ENCODE measurements at regions not wholly inside any gene's neighbourhood (a gene's known extent, or its start where the extent isn't known, plus 50 kb on each side); places are given as distances from the start of the nearest gene placed in this dataset.
A peak's percentile ranks its signal among the peaks of the same experiment; 100 is the strongest.

DNA sequence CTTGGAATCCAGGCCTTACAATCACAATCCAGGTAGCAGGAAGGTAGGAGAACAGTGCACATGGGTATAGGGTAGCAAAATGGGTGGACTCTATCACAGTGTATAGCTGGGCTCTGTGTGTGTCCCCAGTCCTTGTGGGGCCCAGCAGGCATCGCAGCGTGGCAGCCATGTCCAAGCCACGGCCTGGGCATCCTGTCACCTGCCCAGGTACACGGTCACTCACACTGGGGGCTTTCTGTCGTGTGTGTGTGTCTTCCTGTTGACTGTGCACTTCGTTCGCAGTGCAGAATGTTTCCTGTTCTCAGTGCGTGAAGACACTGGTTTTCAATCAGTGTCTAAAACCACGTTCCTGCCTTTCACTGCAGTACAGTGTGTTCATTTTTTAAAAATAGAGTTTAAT, 523.2 kb upstream of the JARID2 start:
- TF ChIP-seq, protein P1, sequence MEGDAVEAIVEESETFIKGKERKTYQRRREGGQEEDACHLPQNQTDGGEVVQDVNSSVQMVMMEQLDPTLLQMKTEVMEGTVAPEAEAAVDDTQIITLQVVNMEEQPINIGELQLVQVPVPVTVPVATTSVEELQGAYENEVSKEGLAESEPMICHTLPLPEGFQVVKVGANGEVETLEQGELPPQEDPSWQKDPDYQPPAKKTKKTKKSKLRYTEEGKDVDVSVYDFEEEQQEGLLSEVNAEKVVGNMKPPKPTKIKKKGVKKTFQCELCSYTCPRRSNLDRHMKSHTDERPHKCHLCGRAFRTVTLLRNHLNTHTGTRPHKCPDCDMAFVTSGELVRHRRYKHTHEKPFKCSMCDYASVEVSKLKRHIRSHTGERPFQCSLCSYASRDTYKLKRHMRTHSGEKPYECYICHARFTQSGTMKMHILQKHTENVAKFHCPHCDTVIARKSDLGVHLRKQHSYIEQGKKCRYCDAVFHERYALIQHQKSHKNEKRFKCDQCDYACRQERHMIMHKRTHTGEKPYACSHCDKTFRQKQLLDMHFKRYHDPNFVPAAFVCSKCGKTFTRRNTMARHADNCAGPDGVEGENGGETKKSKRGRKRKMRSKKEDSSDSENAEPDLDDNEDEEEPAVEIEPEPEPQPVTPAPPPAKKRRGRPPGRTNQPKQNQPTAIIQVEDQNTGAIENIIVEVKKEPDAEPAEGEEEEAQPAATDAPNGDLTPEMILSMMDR (conservative IDR thresholded peaks at IDR 0.05; ENCODE audit: control insufficient read depth, insufficient read depth, low read depth, low read length), result no peak
- no peak for DNase-seq (ENCODE audit: low read depth)
- no peak overlapping the region for H3K4me3 ChIP-seq (ENCODE audit: control insufficient read depth, low read depth, low read length)

DNA sequence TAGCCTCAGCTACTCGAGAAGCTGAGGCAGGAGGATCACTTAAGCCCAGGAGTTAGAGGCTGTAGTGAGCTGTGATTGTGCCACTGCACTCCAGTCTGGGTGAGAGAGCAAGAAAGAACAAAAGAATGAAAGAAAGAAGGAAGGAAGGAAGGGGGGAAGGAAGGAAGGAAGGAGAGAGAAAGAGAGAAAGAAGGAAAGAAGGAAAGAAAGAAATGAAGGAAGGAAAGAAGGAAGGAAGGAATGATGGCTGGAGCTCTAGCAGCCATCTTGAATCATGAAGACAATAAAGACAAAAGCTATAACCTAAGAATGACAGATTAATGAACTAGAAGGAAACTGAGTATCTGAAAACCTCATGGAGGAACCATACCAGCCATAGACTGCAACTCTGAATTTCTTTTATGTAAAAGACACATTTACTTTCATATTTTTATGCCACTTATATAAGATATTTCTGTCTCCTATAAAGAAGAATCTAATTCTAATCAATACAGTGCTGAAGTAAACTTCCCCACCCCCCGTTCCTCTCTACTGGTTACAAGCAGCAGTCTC, 522.3 kb upstream of the JARID2 start:
- no peak for DNase-seq (ENCODE audit: low read depth)
- TF ChIP-seq, protein P1 (conservative IDR thresholded peaks at IDR 0.05; ENCODE audit: control insufficient read depth, insufficient read depth, low read depth, low read length), result no peak

DNA sequence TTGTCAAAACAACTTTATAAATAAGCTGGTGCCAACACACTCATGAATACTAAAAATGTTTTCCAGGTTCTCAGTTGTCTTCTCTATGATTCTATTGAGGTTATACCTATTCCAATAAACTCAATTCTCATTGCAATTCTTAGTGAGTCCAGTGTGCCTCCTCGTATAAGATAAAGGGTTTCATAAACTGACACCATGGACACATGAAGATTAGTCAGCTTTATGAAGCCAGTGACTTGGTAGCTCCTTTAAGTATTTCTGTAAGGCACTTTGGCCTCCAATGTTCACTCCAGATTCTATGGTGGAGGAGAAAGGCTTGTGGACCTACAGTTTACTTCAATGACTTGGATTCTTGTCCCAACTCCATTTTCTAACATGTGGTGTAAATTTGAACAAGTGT, 521.3 kb upstream of the JARID2 start:
- H3K4me3 ChIP-seq (ENCODE audit: control insufficient read depth, low read depth, low read length), result no peak overlapping the region
- TF ChIP-seq, protein P1 (conservative IDR thresholded peaks at IDR 0.05; ENCODE audit: control insufficient read depth, insufficient read depth, low read depth, low read length), result no peak
- no peak for DNase-seq (ENCODE audit: low read depth)

More for the DNA sequence above, 522.3 kb upstream of the JARID2 start:
- no peak overlapping the region for H3K4me3 ChIP-seq (ENCODE audit: control insufficient read depth, low read depth, low read length)

DNA sequence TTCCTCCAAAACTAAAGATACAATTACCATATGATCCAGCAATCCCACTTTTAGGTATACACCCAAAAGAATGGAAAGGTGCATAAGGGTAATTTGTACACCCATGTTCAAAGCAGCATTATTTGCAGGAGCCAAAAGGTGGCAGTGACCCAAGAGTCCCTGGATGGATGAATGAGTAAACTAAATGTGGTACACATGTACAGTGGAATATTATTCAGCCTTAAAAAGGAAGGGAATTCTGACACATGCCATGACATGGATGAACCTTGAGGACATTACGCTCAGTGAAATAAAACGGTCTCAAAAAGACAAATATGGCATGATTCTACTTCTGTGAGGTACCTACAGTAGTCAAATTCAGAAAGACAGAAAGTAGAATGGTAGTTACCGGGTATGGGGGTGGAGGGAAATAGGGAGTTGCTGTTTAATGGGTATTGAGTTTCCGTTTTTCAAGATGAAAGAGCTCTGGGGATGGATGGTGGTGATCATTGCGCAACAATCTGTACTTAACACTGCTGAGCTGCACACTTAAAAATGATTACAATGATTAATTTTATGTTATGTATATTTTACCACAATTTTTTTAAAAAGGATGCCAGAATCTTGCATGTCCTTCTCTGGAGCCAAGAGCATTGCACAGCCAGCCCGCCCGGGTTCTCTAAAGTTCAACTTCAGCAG, 518.9 kb upstream of the JARID2 start:
- DNase-seq (ENCODE audit: low read depth), result no peak
- H3K4me3 ChIP-seq (ENCODE audit: control insufficient read depth, low read depth, low read length), result no peak overlapping the region
- TF ChIP-seq, protein P1 (conservative IDR thresholded peaks at IDR 0.05; ENCODE audit: control insufficient read depth, insufficient read depth, low read depth, low read length), result no peak

DNA sequence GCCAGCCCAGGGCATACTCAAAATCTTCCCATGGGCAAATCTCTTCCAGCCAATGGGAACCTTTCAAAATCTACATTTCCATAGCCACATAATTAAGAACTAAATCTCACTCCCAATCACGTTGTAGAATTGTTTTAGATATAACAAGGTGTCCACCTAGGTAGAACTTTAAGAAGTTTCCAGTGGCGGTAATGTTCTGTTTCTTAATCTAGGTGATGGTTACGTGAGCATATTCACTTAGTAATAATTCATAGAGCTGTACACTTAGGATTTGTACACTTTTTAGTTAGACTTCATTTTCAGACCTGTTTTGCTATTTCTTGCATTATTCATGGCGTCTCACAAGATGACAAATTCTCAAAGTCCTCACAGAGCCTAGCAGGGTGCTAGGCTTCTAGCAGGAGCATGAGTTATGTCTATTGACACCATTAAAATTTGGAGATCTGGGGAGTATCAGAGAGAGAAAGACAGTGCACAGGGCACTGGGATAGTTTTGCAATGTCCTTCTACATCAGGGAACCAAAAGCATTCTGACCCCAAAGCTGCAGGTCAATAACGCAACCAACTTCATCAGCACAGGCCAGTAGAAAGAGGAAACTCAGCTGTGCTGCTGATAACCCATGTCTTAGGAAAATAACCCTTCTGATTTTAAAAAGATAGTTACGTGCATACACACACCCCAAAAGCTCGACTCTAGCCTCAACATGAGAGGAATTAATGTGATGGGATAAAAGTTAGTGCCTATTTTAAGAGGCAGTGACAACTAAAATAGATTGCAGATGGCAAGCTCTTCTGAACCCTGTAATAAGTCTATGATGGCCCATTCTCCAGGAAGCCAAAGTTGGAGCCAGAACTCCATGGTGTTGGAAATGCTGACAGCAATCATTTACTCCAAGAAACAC, 518.1 kb upstream of the JARID2 start:
- H3K4me3 ChIP-seq (ENCODE audit: control insufficient read depth, low read depth, low read length), result no peak overlapping the region
- TF ChIP-seq, protein P1 (conservative IDR thresholded peaks at IDR 0.05; ENCODE audit: control insufficient read depth, insufficient read depth, low read depth, low read length), result no peak
- no peak for DNase-seq (ENCODE audit: low read depth)

DNA sequence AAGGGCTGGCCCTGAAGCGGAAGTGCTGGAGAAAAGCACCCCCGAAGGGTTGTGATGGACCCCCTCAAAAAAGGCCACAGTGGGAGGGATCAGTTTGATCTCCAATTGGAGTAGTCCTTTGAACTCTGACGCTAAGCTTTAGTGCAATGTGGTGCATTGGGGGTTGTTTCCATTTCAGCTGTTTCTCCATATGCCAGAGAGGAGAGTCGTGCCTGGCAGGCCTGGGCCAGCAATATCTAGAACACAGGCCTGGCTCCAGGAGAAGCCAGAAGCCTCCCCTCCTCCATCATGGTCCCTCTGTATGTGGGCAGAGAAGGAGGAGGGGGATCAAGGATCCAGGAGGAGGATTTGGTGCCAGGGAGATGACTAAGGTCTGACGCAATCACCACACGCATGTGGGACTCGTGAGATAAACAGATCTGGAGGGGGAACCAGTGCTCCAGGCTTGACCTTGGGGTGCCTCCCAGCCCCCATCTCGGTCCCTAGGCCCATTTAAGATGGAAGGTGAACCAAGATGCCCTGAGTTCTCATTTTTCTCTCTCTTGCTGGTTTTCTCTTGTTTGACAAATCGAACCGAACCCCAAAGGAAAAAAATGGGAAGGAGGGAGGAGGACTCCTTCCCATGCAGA, 517.4 kb upstream of the JARID2 start:
- peak; percentile 97 for DNase-seq (ENCODE audit: low read depth)
- TF ChIP-seq, protein P1 (conservative IDR thresholded peaks at IDR 0.05; ENCODE audit: control insufficient read depth, insufficient read depth, low read depth, low read length), result no peak
- no peak overlapping the region for H3K4me3 ChIP-seq (ENCODE audit: control insufficient read depth, low read depth, low read length)

Measured in fibroblast of mammary gland (primary cell).